ENCODE measurements at regions not wholly inside any gene's neighbourhood (a gene's known extent, or its start where the extent isn't known, plus 50 kb on each side); places are given as distances from the start of the nearest gene placed in this dataset.

DNA sequence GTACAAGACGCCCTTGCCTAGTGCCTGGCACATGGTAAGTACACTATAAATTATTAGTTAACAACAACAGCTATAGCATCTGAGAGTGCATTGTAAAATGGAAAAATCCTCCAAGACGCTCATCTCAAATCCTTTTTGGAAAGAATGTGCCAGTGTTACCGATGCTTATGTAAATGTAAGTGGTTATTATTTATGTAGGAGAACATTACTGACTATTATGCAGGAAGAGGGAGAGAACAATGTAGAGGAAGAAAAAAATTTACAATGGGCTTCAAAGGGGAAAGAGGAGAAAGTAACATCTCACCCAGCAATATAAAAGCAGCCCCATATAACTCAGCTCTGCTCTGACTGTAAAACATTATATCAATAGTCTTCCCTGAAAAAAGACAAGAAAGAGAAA lies 155.3 kb upstream of the LPP start:
- H3K9ac ChIP-seq (ENCODE audit: low read length): no peak overlapping the region
- H3K27me3 ChIP-seq (ENCODE audit: control insufficient read depth, insufficient read depth, low read length): no peaks in the 10 kb centered on the region
- H3K4me3 ChIP-seq (ENCODE audit: low read length): no peak overlapping the region

GRCh38 chr3:187999821-188000220 lies 154.1 kb upstream of the LPP start:
- Histone ChIP-seq H3K9ac (ENCODE audit: low read length) (no peak overlapping the region), H3K4me1 (ENCODE audit: control insufficient read depth, low read depth, low read length) (peaks cover 15% of the 10 kb centered on the region), H3K4me3 (ENCODE audit: low read length) (no peak overlapping the region)

More for the DNA sequence above, 155.3 kb upstream of the LPP start:
- peaks cover 9% of the 10 kb centered on the region for H3K4me1 ChIP-seq (ENCODE audit: control insufficient read depth, low read depth, low read length)
- no peaks in the 10 kb centered on the region for H3K36me3 ChIP-seq (ENCODE audit: control insufficient read depth, low read depth, low read length)
- H3K9me3 ChIP-seq (ENCODE audit: control insufficient read depth, low read depth, low read length): no peaks in the 10 kb centered on the region
- no peak overlapping the region for H3K27ac ChIP-seq (ENCODE audit: low read length)

DNA sequence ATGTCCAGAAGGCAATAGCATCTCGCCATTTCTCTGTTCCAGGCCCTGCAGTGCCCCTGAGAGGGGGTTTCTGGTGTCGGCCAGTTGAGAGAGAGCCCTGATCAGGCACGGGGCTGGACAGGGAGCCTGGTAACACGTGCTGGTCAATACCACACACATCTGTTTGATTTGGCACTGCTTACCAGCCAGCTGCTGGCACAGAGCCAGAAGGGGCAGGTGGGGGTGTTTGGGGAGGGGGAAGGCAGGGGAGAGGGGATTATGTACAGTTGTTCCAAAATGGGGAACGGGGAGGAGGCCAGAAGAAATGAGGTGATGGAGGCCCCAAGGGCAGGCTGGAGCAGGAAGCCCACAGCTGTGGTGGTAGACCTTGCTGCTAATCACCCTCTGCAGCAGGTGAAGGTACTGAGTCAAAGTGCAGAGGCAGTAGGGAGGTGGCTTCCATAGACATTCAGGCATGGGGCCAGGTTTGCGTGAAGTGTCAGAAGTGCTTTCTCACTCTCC lies 153.5 kb upstream of the LPP start:
- Histone ChIP-seq H3K36me3 (ENCODE audit: control insufficient read depth, low read depth, low read length) (no peaks in the 10 kb centered on the region), H3K4me1 (ENCODE audit: control insufficient read depth, low read depth, low read length) (peaks cover 15% of the 10 kb centered on the region), H3K27me3 (ENCODE audit: control insufficient read depth, insufficient read depth, low read length) (no peaks in the 10 kb centered on the region), H3K4me3 (ENCODE audit: low read length) (no peak overlapping the region), H3K27ac (ENCODE audit: low read length) (no peak overlapping the region), H3K9ac (ENCODE audit: low read length) (no peak overlapping the region), H3K9me3 (ENCODE audit: control insufficient read depth, low read depth, low read length) (no peaks in the 10 kb centered on the region)

More at GRCh38 chr3:187999821-188000220, 154.1 kb upstream of the LPP start:
- Histone ChIP-seq H3K27me3 (ENCODE audit: control insufficient read depth, insufficient read depth, low read length) (no peaks in the 10 kb centered on the region), H3K27ac (ENCODE audit: low read length) (no peak overlapping the region), H3K36me3 (ENCODE audit: control insufficient read depth, low read depth, low read length) (no peaks in the 10 kb centered on the region), H3K9me3 (ENCODE audit: control insufficient read depth, low read depth, low read length) (no peaks in the 10 kb centered on the region)

DNA sequence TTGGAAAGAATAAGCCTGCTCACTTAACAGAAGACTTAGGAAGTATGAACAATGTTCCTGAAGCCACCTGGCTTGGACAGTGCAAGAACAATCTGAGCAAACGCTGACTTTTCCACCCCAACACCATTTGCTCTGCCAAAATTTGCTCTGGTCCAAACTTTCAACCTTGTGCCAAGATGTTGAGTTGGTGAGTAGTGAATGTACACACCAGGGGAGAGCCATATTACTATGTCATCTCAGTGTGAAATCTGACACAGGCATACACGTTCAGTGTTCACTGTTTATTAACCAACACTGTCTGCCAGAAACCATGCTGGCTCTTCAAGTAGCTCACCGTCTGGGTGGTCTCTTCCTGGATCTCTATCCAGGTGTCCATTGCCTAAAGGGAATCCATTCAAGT lies 152.9 kb upstream of the LPP start:
- Histone ChIP-seq H3K9me3 (ENCODE audit: control insufficient read depth, low read depth, low read length) (no peaks in the 10 kb centered on the region), H3K4me3 (ENCODE audit: low read length) (no peak overlapping the region), H3K4me1 (ENCODE audit: control insufficient read depth, low read depth, low read length) (peaks cover 15% of the 10 kb centered on the region), H3K27me3 (ENCODE audit: control insufficient read depth, insufficient read depth, low read length) (no peaks in the 10 kb centered on the region), H3K9ac (ENCODE audit: low read length) (no peak overlapping the region), H3K27ac (ENCODE audit: low read length) (no peak overlapping the region), H3K36me3 (ENCODE audit: control insufficient read depth, low read depth, low read length) (no peaks in the 10 kb centered on the region)

- Histone ChIP-seq H3K4me3 (ENCODE audit: low read length) (no peak overlapping the region), H3K36me3 (ENCODE audit: control insufficient read depth, low read depth, low read length) (no peaks in the 10 kb centered on the region), H3K27me3 (ENCODE audit: control insufficient read depth, insufficient read depth, low read length) (no peaks in the 10 kb centered on the region), H3K9me3 (ENCODE audit: control insufficient read depth, low read depth, low read length) (no peaks in the 10 kb centered on the region), H3K9ac (ENCODE audit: low read length) (no peak overlapping the region), H3K27ac (ENCODE audit: low read length) (no peak overlapping the region), H3K4me1 (ENCODE audit: control insufficient read depth, low read depth, low read length) (peaks cover 15% of the 10 kb centered on the region)
Measured at GRCh38 chr3:188001926-188002325, 152.0 kb upstream of the LPP start.

GRCh38 chr3:188002626-188003138 lies 151.3 kb upstream of the LPP start:
- Histone ChIP-seq H3K4me1 (ENCODE audit: control insufficient read depth, low read depth, low read length) (peaks cover 15% of the 10 kb centered on the region), H3K9me3 (ENCODE audit: control insufficient read depth, low read depth, low read length) (no peaks in the 10 kb centered on the region), H3K36me3 (ENCODE audit: control insufficient read depth, low read depth, low read length) (no peaks in the 10 kb centered on the region), H3K4me3 (ENCODE audit: low read length) (no peak overlapping the region), H3K9ac (ENCODE audit: low read length) (no peak overlapping the region), H3K27ac (ENCODE audit: low read length) (no peak overlapping the region), H3K27me3 (ENCODE audit: control insufficient read depth, insufficient read depth, low read length) (no peaks in the 10 kb centered on the region)

DNA sequence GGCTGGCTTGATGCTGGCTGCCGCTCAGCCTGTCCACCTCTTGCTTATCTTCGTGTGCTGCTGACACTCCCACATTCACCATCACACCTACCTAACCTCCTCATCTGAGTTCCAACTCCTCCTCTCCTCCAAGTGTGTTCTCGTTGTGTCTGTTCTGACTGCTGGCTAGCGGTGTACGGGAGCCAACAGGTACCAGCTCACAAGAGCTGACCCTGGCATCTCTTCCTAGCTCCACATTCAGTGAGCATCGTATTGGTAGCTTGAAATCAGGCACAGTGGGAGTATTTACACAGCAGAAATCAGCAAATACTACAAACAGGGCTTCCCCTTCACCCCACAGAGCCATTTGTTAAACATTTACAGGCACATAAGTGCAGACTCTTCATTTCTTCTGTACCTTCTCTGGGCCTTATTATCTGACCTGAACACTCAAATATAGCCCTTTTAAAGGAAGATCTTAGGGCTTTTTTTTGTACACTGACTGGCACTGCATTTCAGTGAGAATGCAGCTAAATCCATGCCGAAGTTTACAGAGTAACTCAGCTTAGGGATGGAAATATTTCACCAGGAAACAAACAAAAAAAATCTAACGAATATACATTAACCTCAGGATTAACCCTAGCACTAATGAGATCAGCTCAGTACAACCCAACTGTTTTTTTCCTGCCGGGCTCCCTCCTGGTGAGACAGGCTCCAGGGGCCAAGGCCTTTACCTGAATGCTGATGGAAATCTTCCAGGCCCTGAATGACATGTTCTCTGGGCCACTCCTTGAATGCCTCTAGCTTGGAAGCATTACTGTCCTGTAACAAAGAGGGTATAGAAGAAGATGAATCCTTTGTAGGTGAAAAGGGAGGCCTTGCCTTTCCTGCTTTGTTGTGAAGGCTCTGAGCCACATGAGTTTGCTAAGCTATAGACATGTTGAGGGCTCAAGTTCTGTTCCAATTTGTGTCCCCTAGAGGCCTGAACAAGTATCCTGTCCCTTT lies 150.5 kb upstream of the LPP start:
- Histone ChIP-seq H3K9me3 (ENCODE audit: control insufficient read depth, low read depth, low read length) (no peaks in the 10 kb centered on the region), H3K4me1 (ENCODE audit: control insufficient read depth, low read depth, low read length) (peaks cover 15% of the 10 kb centered on the region), H3K9ac (ENCODE audit: low read length) (no peak overlapping the region), H3K27ac (ENCODE audit: low read length) (no peak overlapping the region), H3K36me3 (ENCODE audit: control insufficient read depth, low read depth, low read length) (no peaks in the 10 kb centered on the region), H3K27me3 (ENCODE audit: control insufficient read depth, insufficient read depth, low read length) (no peaks in the 10 kb centered on the region), H3K4me3 (ENCODE audit: low read length) (no peak overlapping the region)

DNA sequence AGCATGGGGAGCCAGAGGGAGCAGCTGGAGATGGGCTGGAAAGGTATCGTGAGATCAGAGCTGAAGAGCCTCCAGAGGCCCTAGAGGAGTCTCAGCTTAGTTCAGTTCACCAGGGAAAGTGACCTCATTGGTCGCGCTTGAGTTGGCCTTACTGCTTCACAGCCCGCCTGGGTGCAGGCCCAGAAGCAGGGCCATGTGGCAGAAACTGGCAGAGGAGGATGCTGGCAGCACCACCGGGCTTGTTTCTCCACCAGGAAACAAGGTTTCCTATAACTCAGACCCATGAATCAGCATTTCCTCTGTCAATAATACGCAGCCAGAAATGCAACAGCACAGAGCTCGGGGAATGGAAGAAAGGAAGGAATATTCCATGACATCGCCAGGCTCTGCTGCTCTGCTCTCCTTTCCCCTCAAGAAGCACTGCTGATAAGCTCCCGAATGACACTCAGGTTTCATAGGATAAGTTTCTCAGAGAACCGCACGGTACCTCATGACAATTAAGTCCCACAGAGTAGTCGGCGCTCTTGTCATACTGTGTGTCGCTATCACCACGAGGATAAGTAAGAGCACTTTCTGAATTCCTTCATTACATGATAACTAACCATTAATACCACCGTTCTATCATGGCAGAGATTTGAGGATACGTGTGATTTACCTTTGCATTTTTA lies 147.1 kb upstream of the LPP start:
- Histone ChIP-seq H3K27ac (ENCODE audit: low read length) (no peak overlapping the region), H3K9me3 (ENCODE audit: control insufficient read depth, low read depth, low read length) (no peaks in the 10 kb centered on the region), H3K9ac (ENCODE audit: low read length) (no peak overlapping the region), H3K4me3 (ENCODE audit: low read length) (no peak overlapping the region), H3K27me3 (ENCODE audit: control insufficient read depth, insufficient read depth, low read length) (no peaks in the 10 kb centered on the region), H3K36me3 (ENCODE audit: control insufficient read depth, low read depth, low read length) (no peaks in the 10 kb centered on the region), H3K4me1 (ENCODE audit: control insufficient read depth, low read depth, low read length) (peaks cover 11% of the 10 kb centered on the region)

GRCh38 chr3:188007897-188008296 lies 146.1 kb upstream of the LPP start:
- Histone ChIP-seq H3K9me3 (ENCODE audit: control insufficient read depth, low read depth, low read length) (no peaks in the 10 kb centered on the region), H3K36me3 (ENCODE audit: control insufficient read depth, low read depth, low read length) (no peaks in the 10 kb centered on the region), H3K4me1 (ENCODE audit: control insufficient read depth, low read depth, low read length) (peaks cover 11% of the 10 kb centered on the region), H3K9ac (ENCODE audit: low read length) (no peak overlapping the region), H3K27ac (ENCODE audit: low read length) (no peak overlapping the region), H3K27me3 (ENCODE audit: control insufficient read depth, insufficient read depth, low read length) (no peaks in the 10 kb centered on the region), H3K4me3 (ENCODE audit: low read length) (no peak overlapping the region)

- Histone ChIP-seq H3K4me3 (ENCODE audit: low read length) (no peak overlapping the region), H3K36me3 (ENCODE audit: control insufficient read depth, low read depth, low read length) (no peaks in the 10 kb centered on the region), H3K9ac (ENCODE audit: low read length) (no peak overlapping the region), H3K9me3 (ENCODE audit: control insufficient read depth, low read depth, low read length) (no peaks in the 10 kb centered on the region), H3K27me3 (ENCODE audit: control insufficient read depth, insufficient read depth, low read length) (no peaks in the 10 kb centered on the region), H3K27ac (ENCODE audit: low read length) (no peak overlapping the region), H3K4me1 (ENCODE audit: control insufficient read depth, low read depth, low read length) (peaks cover 5% of the 10 kb centered on the region)
Measured at GRCh38 chr3:188008582-188009213, 145.3 kb upstream of the LPP start.

DNA sequence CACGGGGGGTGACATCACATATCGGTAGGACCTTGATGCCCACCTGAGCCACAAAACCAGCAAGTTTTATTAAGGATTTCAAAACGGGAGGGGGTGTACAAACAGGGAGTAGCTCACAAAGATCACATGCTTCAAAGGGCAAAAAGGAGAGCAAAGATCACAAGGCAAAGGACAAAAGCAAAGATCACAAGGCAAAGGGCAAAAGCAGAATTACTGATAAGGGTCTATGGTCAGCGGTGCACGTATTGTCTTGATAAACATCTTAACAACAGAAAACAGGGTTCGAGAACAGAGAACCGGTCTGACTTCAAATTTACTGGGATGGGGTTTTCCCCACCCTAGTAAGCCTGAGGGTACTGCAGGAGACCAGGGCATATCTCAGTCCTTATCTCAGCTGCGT lies 143.5 kb upstream of the LPP start:
- no peak overlapping the region for H3K9ac ChIP-seq (ENCODE audit: low read length)
- H3K27ac ChIP-seq (ENCODE audit: low read length): no peak overlapping the region
- H3K4me3 ChIP-seq (ENCODE audit: low read length): no peak overlapping the region
- H3K36me3 ChIP-seq (ENCODE audit: control insufficient read depth, low read depth, low read length): no peaks in the 10 kb centered on the region
- H3K27me3 ChIP-seq (ENCODE audit: control insufficient read depth, insufficient read depth, low read length): no peaks in the 10 kb centered on the region
- no peaks in the 10 kb centered on the region for H3K9me3 ChIP-seq (ENCODE audit: control insufficient read depth, low read depth, low read length)
- no peaks in the 10 kb centered on the region for H3K4me1 ChIP-seq (ENCODE audit: control insufficient read depth, low read depth, low read length)
